ENCODE measurements at regions not wholly inside any gene's neighbourhood (a gene's known extent, or its start where the extent isn't known, plus 50 kb on each side); places are given as distances from the start of the nearest gene placed in this dataset.

DNA sequence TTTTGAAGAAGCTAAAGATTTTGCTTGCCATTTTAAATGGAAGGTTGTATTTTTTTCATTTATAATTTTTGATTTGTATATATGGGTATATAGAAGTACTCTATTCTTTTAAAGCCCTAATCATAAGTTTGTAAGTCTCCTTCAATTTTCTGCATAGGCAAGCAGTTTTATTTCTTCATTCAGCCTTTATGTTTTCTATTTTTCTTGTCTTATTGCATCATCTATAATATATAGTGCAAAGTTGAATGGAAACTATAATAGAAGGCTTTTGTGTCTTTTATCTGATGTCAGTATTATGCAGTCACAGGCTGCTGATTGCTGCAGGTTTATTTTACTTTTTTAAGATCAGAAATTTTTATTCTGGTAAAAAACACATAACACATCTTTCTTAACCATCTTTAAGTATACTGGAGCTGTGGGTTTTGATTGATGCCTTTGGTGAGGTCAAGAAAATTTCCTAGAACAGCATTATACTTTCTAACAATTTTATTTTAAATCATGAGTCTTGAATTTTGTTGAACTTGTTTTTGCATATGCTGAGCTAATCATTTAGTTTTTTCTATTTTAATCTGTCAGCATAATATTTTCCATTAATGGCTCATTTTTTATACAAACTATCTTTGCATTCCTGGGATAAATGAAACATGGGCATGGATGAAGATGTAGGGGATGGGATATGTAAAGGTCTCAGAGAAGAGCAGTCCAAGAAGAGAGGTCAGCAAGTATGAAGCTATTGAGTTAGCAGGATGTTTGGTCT is 366.7 kb upstream of the MAP3K7 start:
- no peak overlapping the region for H3K4me3 ChIP-seq
- H3K27me3 ChIP-seq = no peaks in the 10 kb centered on the region
- no peaks in the 10 kb centered on the region for H3K9me3 ChIP-seq
- H3K27ac ChIP-seq = no peak overlapping the region
- intact Hi-C loops (cut with DNase I; ENCODE audit: low total_unique reads) = no loop called here
- DNase-seq = no peak
- H3K36me3 ChIP-seq = no peaks in the 10 kb centered on the region
- TF ChIP-seq CTCF (IDR thresholded peaks at IDR 0.05) = no peak
- H3K4me1 ChIP-seq = no peaks in the 10 kb centered on the region

GRCh38 chr6:90952176-90952575 is 365.3 kb upstream of the MAP3K7 start:
- Histone ChIP-seq H3K27ac (no peak overlapping the region), H3K4me1 (no peaks in the 10 kb centered on the region), H3K4me3 (no peak overlapping the region), H3K27me3 (no peaks in the 10 kb centered on the region), H3K9me3 (no peaks in the 10 kb centered on the region), H3K36me3 (no peaks in the 10 kb centered on the region)
- no peak for DNase-seq
- intact Hi-C loops (cut with DNase I; ENCODE audit: low total_unique reads) = no loop called here
- no peak for TF ChIP-seq CTCF (IDR thresholded peaks at IDR 0.05)

GRCh38 chr6:90948540-90948939 is 361.7 kb upstream of the MAP3K7 start:
- Histone ChIP-seq H3K4me3 (no peak overlapping the region), H3K4me1 (no peaks in the 10 kb centered on the region), H3K36me3 (no peaks in the 10 kb centered on the region), H3K27ac (no peak overlapping the region), H3K9me3 (no peaks in the 10 kb centered on the region), H3K27me3 (no peaks in the 10 kb centered on the region)
- DNase-seq = no peak
- no peak for TF ChIP-seq CTCF (IDR thresholded peaks at IDR 0.05)
- intact Hi-C loops (cut with DNase I; ENCODE audit: low total_unique reads) = no loop called here

GRCh38 chr6:90947184-90948064 is 360.6 kb upstream of the MAP3K7 start:
- H3K27me3 ChIP-seq = no peaks in the 10 kb centered on the region
- H3K27ac ChIP-seq = no peak overlapping the region
- intact Hi-C loops (cut with DNase I; ENCODE audit: low total_unique reads) = no loop called here
- H3K4me3 ChIP-seq = no peak overlapping the region
- no peak for DNase-seq
- H3K4me1 ChIP-seq = no peaks in the 10 kb centered on the region
- no peaks in the 10 kb centered on the region for H3K36me3 ChIP-seq
- no peak for TF ChIP-seq CTCF (IDR thresholded peaks at IDR 0.05)
- no peaks in the 10 kb centered on the region for H3K9me3 ChIP-seq

- Histone ChIP-seq H3K27ac (no peak overlapping the region), H3K36me3 (no peaks in the 10 kb centered on the region), H3K9me3 (no peaks in the 10 kb centered on the region), H3K27me3 (no peaks in the 10 kb centered on the region), H3K4me1 (no peaks in the 10 kb centered on the region), H3K4me3 (no peak overlapping the region)
- TF ChIP-seq CTCF (IDR thresholded peaks at IDR 0.05) = no peak
- intact Hi-C loops (cut with DNase I; ENCODE audit: low total_unique reads) = no loop called here
- no peak for DNase-seq
Observed at GRCh38 chr6:90941885-90942284, 355.0 kb upstream of the MAP3K7 start.
